Panc1 (cell line): ENCODE measurements at regions not wholly inside any gene's neighbourhood (a gene's known extent, or its start where the extent isn't known, plus 50 kb on each side); places are given as distances from the start of the nearest gene placed in this dataset.

Source experiments
- ATAC-seq: fragments of 200-7000 bp; cut with Tn5 transposase; 2 replicates; pipeline ENCODE4 v1.9.1; 2020; ENCODE audit warnings: mild to moderate bottlenecking, moderate library complexity
- BruUV-seq: library from RNA; stranded (reverse); fragments of 400-500 nt; replicated peaks from 2 replicates; lab custom pipeline; 2021; lab: Mats Ljungman, UMichigan
- CTCF ChIA-PET: fragments of 300-600 bp; sonication (Branson Sonifier 250); formaldehyde crosslinking; loops from one replicate; lab custom pipeline; 2022; ENCODE audit warnings: antibody characterized with exemption; lab: Charles Lee
- POLR2A ChIA-PET: fragments of 300-600 bp; sonication (Branson Sonifier 250); formaldehyde crosslinking; loops from one replicate; lab custom pipeline; 2022; ENCODE audit warnings: antibody characterized with exemption; lab: Charles Lee
- DNase-seq: peaks from one replicate; pipeline ENCODE4 v3.0.0-alpha.2; 2010; ENCODE audit warnings: low read depth, low spot score
- H3K27ac ChIP-seq: 2 replicates; pipeline ENCODE4 v1.5.1; 2011; ENCODE audit warnings: mild to moderate bottlenecking, low read length, inconsistent platforms
- H3K27me3 ChIP-seq: fragments of 200-500 bp; sonication (Bioruptor generic); 2 replicates; pipeline ENCODE4 v1.6.0; 2014; ENCODE audit warnings: low read length, inconsistent platforms; ENCODE audit not compliant: control insufficient read depth, insufficient read depth
- H3K36me3 ChIP-seq: fragments of 200-500 bp; sonication (Bioruptor generic); 2 replicates; pipeline ENCODE4 v1.5.1; 2014; ENCODE audit warnings: inconsistent platforms, mild to moderate bottlenecking, low read length, moderate library complexity; ENCODE audit not compliant: control insufficient read depth, insufficient read depth
- H3K4me1 ChIP-seq: 2 replicates; pipeline ENCODE4 v1.5.1; 2011; ENCODE audit warnings: inconsistent platforms, mild to moderate bottlenecking, low read length, moderate library complexity; ENCODE audit not compliant: control insufficient read depth, insufficient read depth
- H3K4me3 ChIP-seq, 2 experiments: 2 replicates each; pipeline ENCODE4 v1.5.1; 2011 to 2012; ENCODE audit warnings: low read depth in 2 of 2, low read length in 2 of 2, mild to moderate bottlenecking in 2 of 2, inconsistent platforms in 1 of 2, moderate library complexity in 1 of 2
- H3K9me3 ChIP-seq: fragments of 200-500 bp; sonication (Bioruptor generic); 2 replicates; pipeline ENCODE4 v1.5.1; 2014; ENCODE audit warnings: low read depth, mild to moderate bottlenecking, inconsistent platforms, low read length, moderate library complexity; ENCODE audit not compliant: control insufficient read depth, insufficient read depth
- POLR2AphosphoS5 ChIP-seq: IDR thresholded peaks from 2 replicates; pipeline ENCODE4 v1.6.1; 2012; ENCODE audit warnings: mild to moderate bottlenecking, low read depth, low read length, moderate library complexity
- REST ChIP-seq, 2 experiments: IDR thresholded peaks; 2 replicates each; pipeline ENCODE4 v1.6.1; 2011 to 2012; ENCODE audit warnings: low read depth in 2 of 2, control low read depth in 1 of 2, low read length in 1 of 2, mild to moderate bottlenecking in 1 of 2, moderate library complexity in 1 of 2; ENCODE audit not compliant: insufficient read depth in 1 of 2
- SIN3A ChIP-seq: IDR thresholded peaks from 2 replicates; pipeline ENCODE4 v1.6.1; 2012; ENCODE audit warnings: low read depth, mild to moderate bottlenecking, low read length, moderate library complexity, borderline replicate concordance; ENCODE audit not compliant: insufficient read depth
- TCF7L2 ChIP-seq: IDR thresholded peaks from 2 replicates; pipeline ENCODE4 v1.6.1; 2011; ENCODE audit warnings: mild to moderate bottlenecking, low read depth, low read length, inconsistent platforms
- in situ Hi-C: cut with HindIII; loops from 2 replicates; pipeline ENCODE4 v1.10.0; 2016; ENCODE audit warnings: low sequenced_read_pairs, low pct_unique_long_range_greater_than_20kb
- intact Hi-C: fragments of 100-400 bp; cut with micrococcal nuclease; formaldehyde crosslinking; loops from one replicate; pipeline ENCODE4 v1.10.0; 2022; ENCODE audit not compliant: unreplicated experiment
- TF ChIP-seq, protein P1 (sequence below): fragments of 450-650 bp; IDR thresholded peaks from 2 replicates; pipeline ENCODE4 v1.5.1; 2017; ENCODE audit warnings: mild to moderate bottlenecking

- POLR2A ChIA-PET, result no interaction called here
Observed at GRCh38 chr13:58369936-58370335, 738.4 kb downstream of the PCDH17 start.

GRCh38 chr13:58376349-58376748 lies 744.8 kb downstream of the PCDH17 start:
- CTCF ChIA-PET, result no interaction called here
- POLR2A ChIA-PET, result no interaction called here

More at GRCh38 chr13:58369936-58370335, 738.4 kb downstream of the PCDH17 start:
- in situ Hi-C loops, result no loop called here
- DNase-seq, result no peak
- Histone ChIP-seq H3K27ac (no peak overlapping the region), H3K4me3 (no peak overlapping the region), H3K9me3 (no peaks in the 10 kb centered on the region), H3K4me1 (no peaks in the 10 kb centered on the region), H3K27me3 (no peaks in the 10 kb centered on the region), H3K36me3 (no peaks in the 10 kb centered on the region)
- no peak for TF ChIP-seq REST (IDR thresholded peaks at IDR 0.05; ENCODE audit: insufficient read depth in 1 of 2, low read depth in 2 of 2, low read length in 1 of 2)
- TF ChIP-seq SIN3A, result no peak
- TF ChIP-seq, protein P1, sequence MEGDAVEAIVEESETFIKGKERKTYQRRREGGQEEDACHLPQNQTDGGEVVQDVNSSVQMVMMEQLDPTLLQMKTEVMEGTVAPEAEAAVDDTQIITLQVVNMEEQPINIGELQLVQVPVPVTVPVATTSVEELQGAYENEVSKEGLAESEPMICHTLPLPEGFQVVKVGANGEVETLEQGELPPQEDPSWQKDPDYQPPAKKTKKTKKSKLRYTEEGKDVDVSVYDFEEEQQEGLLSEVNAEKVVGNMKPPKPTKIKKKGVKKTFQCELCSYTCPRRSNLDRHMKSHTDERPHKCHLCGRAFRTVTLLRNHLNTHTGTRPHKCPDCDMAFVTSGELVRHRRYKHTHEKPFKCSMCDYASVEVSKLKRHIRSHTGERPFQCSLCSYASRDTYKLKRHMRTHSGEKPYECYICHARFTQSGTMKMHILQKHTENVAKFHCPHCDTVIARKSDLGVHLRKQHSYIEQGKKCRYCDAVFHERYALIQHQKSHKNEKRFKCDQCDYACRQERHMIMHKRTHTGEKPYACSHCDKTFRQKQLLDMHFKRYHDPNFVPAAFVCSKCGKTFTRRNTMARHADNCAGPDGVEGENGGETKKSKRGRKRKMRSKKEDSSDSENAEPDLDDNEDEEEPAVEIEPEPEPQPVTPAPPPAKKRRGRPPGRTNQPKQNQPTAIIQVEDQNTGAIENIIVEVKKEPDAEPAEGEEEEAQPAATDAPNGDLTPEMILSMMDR, result no peak
- no peak for TF ChIP-seq POLR2AphosphoS5
- TF ChIP-seq TCF7L2, result no peak
- intact Hi-C loops, result no loop called here
- CTCF ChIA-PET, result no interaction called here
- no TSS peak for BruUV-seq
- no peak for ATAC-seq

More at GRCh38 chr13:58376349-58376748, 744.8 kb downstream of the PCDH17 start:
- H3K36me3 ChIP-seq, result no peaks in the 10 kb centered on the region
- in situ Hi-C loops, result no loop called here
- DNase-seq (no peak), ATAC-seq (no peak)
- TF ChIP-seq REST (IDR thresholded peaks at IDR 0.05; ENCODE audit: insufficient read depth in 1 of 2, low read depth in 2 of 2, low read length in 1 of 2) (no peak), TCF7L2 (no peak), SIN3A (no peak), POLR2AphosphoS5 (no peak)
- TF ChIP-seq, protein P1, result no peak
- no peaks in the 10 kb centered on the region for H3K27me3 ChIP-seq
- H3K27ac ChIP-seq, result no peak overlapping the region
- no peaks in the 10 kb centered on the region for H3K9me3 ChIP-seq
- BruUV-seq, result no TSS peak
- H3K4me1 ChIP-seq, result no peaks in the 10 kb centered on the region
- intact Hi-C loops, result no loop called here
- H3K4me3 ChIP-seq, result no peak overlapping the region
